ENCODE measurements at regions not wholly inside any gene's neighbourhood (a gene's known extent, or its start where the extent isn't known, plus 50 kb on each side); places are given as distances from the start of the nearest gene placed in this dataset.
"Not testable (repeated sequence)": the region's sequence is repeated elsewhere in the genome, so short reads cannot be mapped to it uniquely, and the experiment has no call there.

- DNase-seq = no peak
These were observed 492.3 kb upstream of the LCORL start for GRCh38 chr4:18513861-18514260.

DNA sequence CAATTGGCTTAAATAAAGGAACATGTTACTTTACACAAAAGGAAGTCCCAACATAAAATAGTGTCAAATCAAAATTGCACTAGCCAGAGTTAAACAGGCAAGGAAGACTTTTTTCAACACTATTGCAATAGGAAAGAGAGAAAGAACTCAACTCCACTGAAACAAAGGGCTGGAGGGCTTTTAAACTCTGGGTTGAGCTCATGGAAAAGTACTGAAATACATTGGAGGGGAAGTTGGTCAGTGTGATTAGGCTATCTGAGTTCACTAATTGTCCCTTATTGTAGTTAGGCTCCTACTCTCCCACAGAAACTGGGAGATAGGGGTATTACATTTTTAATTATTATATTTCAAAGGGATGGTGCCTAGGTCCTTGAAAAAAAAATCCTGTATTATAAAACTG lies 491.2 kb upstream of the LCORL start:
- no peak for DNase-seq

- no peak for DNase-seq
These were observed 490.2 kb upstream of the LCORL start for GRCh38 chr4:18511727-18512126.

DNA sequence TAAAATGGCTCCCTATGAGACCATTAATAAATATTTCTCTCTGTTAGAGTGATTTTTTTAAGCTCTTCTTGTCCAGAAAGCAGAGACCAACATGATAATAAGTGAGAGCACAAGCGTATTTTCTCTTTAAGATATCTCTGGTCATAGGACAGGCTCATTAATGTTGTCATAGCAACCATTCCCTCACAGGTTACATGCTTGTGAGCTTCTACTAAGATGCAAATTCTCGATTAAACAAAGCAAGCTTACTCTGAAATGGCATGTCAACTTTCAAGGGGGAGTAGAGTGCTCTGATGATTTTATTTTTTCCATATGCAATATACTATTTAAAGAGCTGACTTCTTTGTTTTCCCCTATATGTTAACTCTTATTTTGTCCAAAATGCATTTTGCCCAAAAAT lies 487.2 kb upstream of the LCORL start:
- no peak for DNase-seq

GRCh38 chr4:18480928-18481327 lies 459.4 kb upstream of the LCORL start:
- no peak for DNase-seq

DNA sequence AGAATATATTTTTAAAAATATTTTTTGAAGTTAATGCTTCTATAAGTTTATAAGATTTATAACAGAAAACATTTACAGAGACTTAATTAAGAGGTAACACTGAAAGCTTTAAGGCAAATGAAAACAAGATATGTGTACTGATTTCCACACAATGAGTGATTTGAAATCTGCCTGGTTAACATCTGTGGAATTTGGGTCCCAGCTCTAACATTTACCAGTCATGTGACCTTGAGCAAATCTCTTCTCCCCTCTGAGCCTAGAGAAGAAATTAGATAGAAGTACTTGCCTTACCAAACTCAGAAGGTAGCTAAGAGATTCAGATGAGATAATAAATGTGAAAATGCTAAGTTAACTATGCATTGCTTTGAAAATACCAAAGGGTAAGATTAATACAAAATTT lies 458.8 kb upstream of the LCORL start:
- no peak for DNase-seq

DNA sequence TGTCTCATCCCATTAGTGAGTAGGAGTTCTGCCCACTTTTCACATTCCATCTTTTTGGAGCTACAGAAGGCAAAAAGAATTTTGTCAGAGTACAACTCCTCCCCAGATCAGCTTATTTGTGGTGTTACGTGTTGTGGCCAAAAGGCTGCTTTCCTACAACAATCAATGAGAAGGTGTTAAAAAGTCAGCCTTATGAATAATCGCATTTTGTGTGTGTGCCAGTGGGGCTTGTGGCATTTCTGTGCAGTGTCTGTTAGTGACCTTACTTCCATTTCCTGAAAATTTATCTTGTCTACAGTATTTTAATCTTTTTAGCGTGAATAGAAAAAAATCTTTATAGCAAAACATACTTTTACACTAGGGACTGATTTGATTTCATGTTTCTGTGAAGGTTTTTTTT lies 458.3 kb upstream of the LCORL start:
- no peak for DNase-seq

- DNase-seq = no peak
These were observed 442.5 kb upstream of the LCORL start for GRCh38 chr4:18463987-18464559.

- DNase-seq = no peak
These were observed 436.9 kb upstream of the LCORL start for GRCh38 chr4:18458465-18458864.

DNA sequence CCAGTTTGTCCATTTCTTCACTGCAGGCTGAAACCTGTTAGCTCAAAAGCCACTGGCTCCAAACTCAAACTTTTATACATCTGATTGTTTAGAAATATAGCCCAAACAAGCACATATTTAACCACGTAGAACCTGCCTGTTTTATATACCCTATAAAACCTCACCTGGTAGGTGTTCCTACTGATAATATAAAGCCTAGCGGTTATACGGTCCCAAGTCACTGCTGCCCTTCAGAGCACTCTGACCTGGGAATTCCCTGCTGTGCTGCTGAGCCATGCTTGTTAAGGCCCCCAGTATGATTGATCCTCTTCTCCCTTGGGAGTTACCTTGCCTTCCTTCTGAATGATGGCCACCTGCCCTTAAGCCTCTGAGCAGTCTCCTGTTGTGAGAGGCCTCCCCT lies 432.8 kb upstream of the LCORL start:
- no peak for DNase-seq

DNA sequence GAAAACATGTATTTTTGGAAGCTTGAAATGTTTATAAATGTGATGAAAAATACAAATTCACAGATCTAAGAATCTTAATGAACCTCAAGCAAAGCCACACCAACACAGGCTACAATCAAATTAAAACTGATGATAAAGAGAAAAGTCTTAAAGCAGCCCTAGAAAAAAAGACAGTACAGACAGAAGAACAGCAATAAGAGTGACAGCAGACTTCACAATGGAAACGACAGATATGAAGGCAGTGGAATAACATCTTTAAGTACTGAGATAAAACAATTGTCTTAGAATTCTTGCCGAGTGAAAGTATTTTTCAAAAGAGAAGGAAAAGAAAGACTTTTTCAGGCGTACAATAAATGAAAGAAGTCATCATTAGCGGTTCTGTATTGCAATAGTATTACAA lies 423.6 kb upstream of the LCORL start:
- no peak for DNase-seq

GRCh38 chr4:18444206-18444605 lies 422.7 kb upstream of the LCORL start:
- no peak for DNase-seq

DNA sequence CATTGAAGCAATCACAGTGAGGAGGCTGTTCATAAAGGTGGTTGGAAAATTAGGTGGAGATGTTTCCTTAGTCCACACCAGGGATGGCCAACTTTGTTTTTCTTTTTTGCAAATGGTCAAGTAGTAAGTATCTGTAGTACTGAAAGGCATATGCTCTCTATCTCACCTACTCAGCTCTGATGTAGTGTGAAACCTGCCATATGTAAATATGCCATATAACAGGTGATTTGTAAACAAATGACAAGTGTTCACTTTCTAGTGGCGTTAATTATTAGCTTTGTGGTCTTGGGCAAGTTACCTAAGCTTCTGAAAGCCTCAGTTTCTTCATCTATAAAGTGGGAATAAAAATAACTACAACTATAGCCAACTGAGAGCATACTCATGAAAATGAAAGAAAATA lies 421.4 kb upstream of the LCORL start:
- no peak for DNase-seq

- DNase-seq = no peak
These were observed 420.1 kb upstream of the LCORL start for GRCh38 chr4:18441676-18442075.

GRCh38 chr4:18441203-18441590 lies 419.6 kb upstream of the LCORL start:
- no peak for DNase-seq

DNA sequence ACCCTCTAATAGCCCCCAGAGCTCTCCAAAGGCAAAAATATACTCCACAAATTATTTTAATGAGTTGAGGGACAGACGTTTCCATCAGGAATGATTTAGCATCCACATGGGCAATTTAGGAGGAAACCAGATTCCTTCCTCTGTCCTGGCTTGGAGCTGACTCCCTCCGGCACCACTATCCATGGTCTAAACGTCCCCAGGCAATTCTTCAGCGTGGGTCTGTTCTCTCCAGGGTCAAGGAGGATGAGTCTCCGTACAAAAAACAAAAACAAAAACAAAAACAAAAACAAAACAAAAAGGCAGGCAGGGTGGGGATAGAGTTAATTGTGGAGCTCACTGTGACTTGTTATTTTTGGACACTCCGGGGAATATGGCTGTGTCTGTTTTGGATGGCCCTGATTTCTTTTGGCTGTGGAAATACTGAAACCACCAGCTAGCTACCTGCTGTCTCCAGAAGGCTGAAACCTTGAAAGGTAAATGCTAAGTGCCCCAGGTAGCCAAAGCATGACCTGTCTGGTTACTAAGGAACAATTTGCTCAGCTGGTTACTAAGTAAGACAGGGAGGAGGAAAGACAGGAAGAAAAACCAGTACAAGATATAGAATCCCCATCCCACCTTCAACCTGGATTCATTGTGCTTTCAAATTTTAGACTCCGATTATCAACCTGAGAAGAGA lies 419.1 kb upstream of the LCORL start:
- DNase-seq = no peak

DNA sequence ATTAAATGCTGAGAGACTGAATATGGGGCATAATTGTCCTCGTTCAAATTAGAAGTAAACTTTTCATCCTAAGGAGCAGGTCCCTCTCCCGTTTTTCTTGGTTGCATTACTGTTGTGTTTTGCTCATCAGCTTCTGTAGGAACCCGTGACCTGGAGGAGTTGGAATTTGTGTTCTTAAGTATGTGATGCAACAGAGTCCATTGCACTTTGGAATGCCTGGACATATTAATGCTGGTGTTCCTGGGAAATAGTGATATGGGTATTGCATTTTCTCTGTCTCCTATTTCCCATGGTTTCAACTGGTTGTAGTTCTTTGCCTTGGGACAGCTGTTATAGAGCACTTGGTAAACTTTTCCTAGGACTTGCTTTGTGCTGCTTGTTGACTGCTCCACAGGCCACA lies 417.8 kb upstream of the LCORL start:
- DNase-seq = no peak

- no peak for DNase-seq
These were observed 414.2 kb upstream of the LCORL start for GRCh38 chr4:18435781-18436180.

DNA sequence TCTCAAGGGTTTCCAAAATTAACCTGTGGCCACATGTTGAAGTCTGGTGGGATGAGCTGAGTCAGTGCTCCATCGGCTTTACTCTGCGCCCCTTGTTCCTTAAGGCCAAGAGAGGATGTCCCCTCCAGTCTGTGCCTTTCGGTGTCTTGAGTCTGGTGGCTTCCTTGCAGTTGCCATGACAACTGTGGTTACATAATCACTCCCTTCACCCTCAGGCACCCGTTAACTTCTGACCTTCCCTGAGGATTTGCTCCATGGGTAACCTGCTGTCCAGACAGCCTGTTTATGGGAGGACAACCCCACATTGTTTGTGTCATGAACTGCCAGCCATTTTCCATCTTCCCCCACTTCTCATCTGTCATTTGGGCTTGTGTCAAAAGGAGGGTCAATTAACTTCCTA lies 401.1 kb upstream of the LCORL start:
- no peak for DNase-seq

- no peak for DNase-seq
These were observed 400.0 kb upstream of the LCORL start for GRCh38 chr4:18421519-18421918.

DNA sequence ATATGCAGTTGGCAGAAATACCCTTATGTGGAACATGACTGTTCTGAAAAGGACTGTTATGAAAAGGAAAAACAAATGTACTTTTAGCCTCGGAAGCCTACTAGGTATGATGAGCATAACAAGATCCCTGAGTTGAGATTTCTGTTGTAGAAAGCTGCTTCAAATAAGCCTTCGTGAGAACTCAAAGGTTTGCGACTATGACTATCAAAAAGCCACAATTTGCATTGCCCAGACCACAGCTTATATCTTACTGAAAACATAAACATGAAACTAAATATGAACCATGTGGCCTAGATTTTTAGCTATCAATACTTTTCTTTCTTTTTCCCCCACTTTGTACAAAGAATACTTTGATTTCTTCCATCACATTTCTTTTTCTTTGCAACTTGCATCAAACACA lies 398.2 kb upstream of the LCORL start:
- no peak for DNase-seq

GRCh38 chr4:18418195-18418898 lies 396.8 kb upstream of the LCORL start:
- DNase-seq = not testable (repeated sequence)

GRCh38 chr4:18417651-18418050 lies 396.1 kb upstream of the LCORL start:
- DNase-seq = not testable (repeated sequence)

GRCh38 chr4:18406264-18406663 lies 384.7 kb upstream of the LCORL start:
- DNase-seq = no peak

DNA sequence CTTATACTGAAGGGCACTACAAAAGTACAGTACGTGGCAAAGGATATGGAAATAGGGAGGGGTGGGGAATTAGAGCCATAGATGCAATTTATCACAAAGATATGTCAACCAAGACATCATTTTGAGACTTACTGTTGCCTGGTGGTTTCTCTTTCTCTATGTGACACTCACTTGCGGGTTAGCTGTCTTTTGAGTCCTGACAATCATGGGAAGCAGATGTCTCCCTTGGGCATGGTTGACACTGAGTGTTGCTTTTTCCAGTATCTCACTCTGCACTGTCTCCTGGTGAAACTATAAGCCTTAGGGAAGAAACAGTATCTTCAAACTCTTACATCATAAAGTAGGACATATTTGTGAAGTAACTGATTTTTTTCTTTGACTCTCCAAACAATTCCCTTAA lies 383.5 kb upstream of the LCORL start:
- DNase-seq = no peak
